Heart left ventricle (tissue), 13 donors: ENCODE measurements at regions not wholly inside any gene's neighbourhood (a gene's known extent, or its start where the extent isn't known, plus 50 kb on each side); places are given as distances from the start of the nearest gene placed in this dataset.

ENCODE experiments used
- POLR2A ChIP-seq, 2 donors: fragments of 450-650 bp; IDR thresholded peaks; one replicate each; pipeline ENCODE4 v1.6.1; 2017; ENCODE audit warnings: antibody characterized with exemption in 2 of 2, mild to moderate bottlenecking in 2 of 2, moderate library complexity in 2 of 2
- TF ChIP-seq, protein P1 (sequence below), 12 donors: fragments of 200-600 bp; sonication (generic) in 4 of 12; IDR thresholded peaks; one replicate each; pipeline versions ENCODE4 v1.5.0 to v1.8.0; 2018 to 2022; ENCODE audit warnings: antibody characterized with exemption in 12 of 12, mild to moderate bottlenecking in 5 of 12
- donor health status: ischemic (EF 13 %, LVEDD 7.1; RV severe dilation, severe dysfunction).
- donor health status: DM: no; HTN: yes; CAD: no.
- donor health status: DM: no; HTN: no; CAD: no.
- donor health status: ischemic (EF 25% LVEDD 6.9; RV normal size, moderate dysfunction).
- donor health status: ischemic (EF 25% LVEDD 5.7; RV mildly dilated, moderate dysfunction).
- donor health status: ischemic (EF 35%, LVEDD 5.7; RV mildly dilated, moderate dysfunction).
- donor health status: nonischemic (EF 11% LVEDD 7.7; RV severe dilation, severe dysfunction).
- donor health status: DM: yes; HTN: yes; CAD: no.
- donor health status: PGD.
- donor health status: ischemic (EF 29% LVEDD 5.4; RV normal size, mild dysfunction).
- donor health status: nonischemic (EF 23%, LVEDD 6.1; RV moderate dilation, normal function).

DNA sequence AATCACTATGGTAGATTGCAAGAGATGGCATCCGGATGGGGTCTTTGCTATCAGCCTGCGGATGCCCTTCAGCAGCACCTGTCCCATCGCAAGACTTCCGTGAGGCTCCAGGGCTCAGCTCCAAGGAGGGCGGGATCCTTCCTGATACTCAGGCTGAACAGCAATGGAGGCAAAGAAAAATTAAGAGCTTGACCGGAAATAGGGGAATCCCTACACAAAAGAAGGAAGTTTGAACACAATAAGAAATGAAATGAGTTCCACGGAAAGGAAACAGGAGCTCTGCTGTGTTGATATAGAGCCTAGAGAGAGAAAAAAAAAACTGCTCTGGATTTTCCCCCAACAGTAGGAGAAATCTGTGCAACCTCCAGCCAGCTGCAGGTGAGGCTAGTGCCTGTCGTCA, 91.9 kb downstream of the ARL4C start:
- TF ChIP-seq, protein P1, sequence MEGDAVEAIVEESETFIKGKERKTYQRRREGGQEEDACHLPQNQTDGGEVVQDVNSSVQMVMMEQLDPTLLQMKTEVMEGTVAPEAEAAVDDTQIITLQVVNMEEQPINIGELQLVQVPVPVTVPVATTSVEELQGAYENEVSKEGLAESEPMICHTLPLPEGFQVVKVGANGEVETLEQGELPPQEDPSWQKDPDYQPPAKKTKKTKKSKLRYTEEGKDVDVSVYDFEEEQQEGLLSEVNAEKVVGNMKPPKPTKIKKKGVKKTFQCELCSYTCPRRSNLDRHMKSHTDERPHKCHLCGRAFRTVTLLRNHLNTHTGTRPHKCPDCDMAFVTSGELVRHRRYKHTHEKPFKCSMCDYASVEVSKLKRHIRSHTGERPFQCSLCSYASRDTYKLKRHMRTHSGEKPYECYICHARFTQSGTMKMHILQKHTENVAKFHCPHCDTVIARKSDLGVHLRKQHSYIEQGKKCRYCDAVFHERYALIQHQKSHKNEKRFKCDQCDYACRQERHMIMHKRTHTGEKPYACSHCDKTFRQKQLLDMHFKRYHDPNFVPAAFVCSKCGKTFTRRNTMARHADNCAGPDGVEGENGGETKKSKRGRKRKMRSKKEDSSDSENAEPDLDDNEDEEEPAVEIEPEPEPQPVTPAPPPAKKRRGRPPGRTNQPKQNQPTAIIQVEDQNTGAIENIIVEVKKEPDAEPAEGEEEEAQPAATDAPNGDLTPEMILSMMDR (IDR thresholded peaks at IDR 0.05): no peak
- TF ChIP-seq POLR2A (IDR thresholded peaks at IDR 0.05): no peak
